NB4 (cell line): ENCODE measurements at regions not wholly inside any gene's neighbourhood (a gene's known extent, or its start where the extent isn't known, plus 50 kb on each side); places are given as distances from the start of the nearest gene placed in this dataset.

Experiments
- DNase-seq: peaks from one replicate; pipeline ENCODE4 v3.0.0; 2010; ENCODE audit warnings: low read depth
- H3K4me3 ChIP-seq: one replicate; pipeline ENCODE4 v1.5.1; 2011; ENCODE audit warnings: mild to moderate bottlenecking, low read depth, low read length, moderate library complexity
- MYC ChIP-seq: IDR thresholded peaks from 2 replicates; pipeline ENCODE4 v1.6.1; 2011; ENCODE audit warnings: low read depth, low read length
- POLR2A ChIP-seq: IDR thresholded peaks from 2 replicates; pipeline ENCODE4 v1.6.1; 2011; ENCODE audit warnings: mild to moderate bottlenecking; ENCODE audit not compliant: insufficient read length; ENCODE audit errors: extremely low read depth
- TF ChIP-seq, protein P1 (sequence below): IDR thresholded peaks from 2 replicates; pipeline ENCODE4 v1.6.1; 2011; ENCODE audit warnings: low read depth, low read length
- TF ChIP-seq, protein P2 (sequence below): IDR thresholded peaks from one replicate; pipeline ENCODE4 v1.5.1; 2012; ENCODE audit warnings: low read depth, low read length

DNA sequence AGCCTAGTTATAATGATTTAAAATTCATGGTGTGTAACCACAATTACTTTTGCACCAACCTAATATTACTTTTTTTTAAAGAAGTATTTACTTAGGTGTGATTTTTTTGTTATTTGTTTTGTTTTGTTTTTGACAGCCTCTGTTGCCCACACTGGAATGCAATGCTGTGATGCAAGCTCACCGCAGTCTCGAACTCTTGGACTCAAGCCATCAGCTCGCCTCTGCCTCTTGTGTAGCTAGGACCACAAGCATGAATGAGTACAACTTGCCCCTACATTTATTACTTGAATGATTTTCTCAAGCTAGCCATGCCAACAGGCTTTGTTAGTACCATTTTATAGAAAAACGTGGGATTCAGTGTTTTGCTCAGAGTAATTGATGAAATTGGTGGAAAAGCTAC lies 488.8 kb upstream of the CPEB2 start:
- no peak overlapping the region for H3K4me3 ChIP-seq
- no peak for DNase-seq
- TF ChIP-seq, protein P1, sequence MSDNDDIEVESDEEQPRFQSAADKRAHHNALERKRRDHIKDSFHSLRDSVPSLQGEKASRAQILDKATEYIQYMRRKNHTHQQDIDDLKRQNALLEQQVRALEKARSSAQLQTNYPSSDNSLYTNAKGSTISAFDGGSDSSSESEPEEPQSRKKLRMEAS, result no peak
- TF ChIP-seq POLR2A (no peak), MYC (no peak)

DNA sequence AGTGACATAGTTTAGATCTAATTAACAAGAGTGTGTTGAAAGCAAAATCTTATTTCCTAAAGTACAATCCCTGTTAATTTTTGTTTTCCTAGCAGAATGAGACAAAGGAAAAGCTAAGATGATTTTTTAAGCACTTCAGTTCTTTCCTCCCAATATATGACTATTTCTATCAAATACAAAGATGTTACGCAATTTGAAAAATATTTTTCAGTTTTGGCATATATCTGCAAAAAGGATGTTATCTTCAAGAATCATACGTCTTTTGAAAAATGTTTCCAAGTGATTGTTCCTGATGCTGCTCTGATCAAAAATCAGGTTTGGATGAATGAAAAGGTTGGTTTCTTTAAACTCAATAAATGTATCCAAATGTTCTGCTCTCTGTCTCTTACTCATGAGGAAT lies 486.7 kb upstream of the CPEB2 start:
- no peak for DNase-seq
- no peak overlapping the region for H3K4me3 ChIP-seq
- TF ChIP-seq MYC (no peak), POLR2A (no peak)
- TF ChIP-seq, protein P1, result no peak
- TF ChIP-seq, protein P2, sequence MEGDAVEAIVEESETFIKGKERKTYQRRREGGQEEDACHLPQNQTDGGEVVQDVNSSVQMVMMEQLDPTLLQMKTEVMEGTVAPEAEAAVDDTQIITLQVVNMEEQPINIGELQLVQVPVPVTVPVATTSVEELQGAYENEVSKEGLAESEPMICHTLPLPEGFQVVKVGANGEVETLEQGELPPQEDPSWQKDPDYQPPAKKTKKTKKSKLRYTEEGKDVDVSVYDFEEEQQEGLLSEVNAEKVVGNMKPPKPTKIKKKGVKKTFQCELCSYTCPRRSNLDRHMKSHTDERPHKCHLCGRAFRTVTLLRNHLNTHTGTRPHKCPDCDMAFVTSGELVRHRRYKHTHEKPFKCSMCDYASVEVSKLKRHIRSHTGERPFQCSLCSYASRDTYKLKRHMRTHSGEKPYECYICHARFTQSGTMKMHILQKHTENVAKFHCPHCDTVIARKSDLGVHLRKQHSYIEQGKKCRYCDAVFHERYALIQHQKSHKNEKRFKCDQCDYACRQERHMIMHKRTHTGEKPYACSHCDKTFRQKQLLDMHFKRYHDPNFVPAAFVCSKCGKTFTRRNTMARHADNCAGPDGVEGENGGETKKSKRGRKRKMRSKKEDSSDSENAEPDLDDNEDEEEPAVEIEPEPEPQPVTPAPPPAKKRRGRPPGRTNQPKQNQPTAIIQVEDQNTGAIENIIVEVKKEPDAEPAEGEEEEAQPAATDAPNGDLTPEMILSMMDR, result no peak

DNA sequence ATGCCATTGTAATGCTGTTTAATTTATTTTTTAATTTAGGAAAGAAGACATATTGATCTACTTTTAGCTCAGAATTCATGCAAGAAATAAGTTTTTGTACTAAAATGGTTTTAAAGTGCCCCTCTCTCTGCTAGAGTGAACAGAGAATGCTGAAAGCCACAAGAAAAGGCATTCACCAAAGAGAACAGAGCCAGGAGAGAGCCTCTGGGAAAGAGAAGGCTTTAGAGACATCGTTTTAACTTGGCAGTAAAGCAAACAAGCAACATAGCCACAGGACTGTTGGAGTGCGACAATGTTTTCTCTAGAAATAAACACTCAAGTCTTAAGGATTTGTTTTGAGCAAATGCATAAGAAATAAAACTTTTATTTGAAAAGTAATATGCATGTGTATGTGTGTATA lies 484.1 kb upstream of the CPEB2 start:
- no peak overlapping the region for H3K4me3 ChIP-seq
- TF ChIP-seq, protein P2, result no peak
- TF ChIP-seq POLR2A (no peak), MYC (no peak)
- TF ChIP-seq, protein P1, result no peak
- no peak for DNase-seq

DNA sequence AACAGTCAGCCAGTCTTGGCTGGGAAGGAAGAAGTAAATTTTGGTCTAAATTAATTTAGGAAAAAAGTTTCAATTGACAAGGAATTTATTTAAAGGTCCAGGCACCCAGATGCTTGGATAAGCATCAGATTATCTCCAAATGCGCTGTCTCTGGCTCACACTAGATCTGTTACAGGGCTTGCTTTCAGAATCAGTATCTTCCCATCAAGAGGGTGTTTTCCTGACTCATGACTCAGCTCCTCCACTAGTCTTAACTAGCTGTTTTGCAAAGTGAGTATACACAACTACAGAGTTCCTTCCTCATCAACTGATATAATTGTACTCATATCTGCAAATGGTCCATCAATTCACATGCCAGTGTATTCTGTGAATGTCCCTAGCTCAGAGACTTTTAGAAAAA lies 482.1 kb upstream of the CPEB2 start:
- DNase-seq, result no peak
- H3K4me3 ChIP-seq, result no peak overlapping the region
- no peak for TF ChIP-seq POLR2A

DNA sequence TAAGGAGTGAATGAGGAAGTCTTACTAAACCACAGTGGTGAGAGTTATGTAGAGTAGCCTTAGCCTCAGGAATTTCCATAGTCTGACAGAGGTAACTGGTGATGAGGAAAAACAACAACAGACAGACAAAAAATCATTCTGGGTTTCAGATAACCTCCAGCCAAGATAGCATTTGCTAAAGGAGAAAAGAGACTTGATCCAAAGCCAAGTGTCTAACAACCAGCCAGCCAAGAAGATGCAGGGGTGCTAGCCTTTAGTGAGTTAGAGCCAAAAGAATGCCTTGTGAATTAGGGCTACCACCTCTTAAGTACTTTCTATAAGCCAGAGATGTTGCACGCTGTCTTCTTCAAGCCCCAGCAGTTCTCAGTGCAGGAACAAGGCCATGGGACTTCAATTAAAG lies 478.0 kb upstream of the CPEB2 start:
- DNase-seq, result no peak
- TF ChIP-seq, protein P2, result no peak
- TF ChIP-seq MYC, result no peak
- TF ChIP-seq, protein P1, result no peak
- no peak for TF ChIP-seq POLR2A
- H3K4me3 ChIP-seq, result no peak overlapping the region

DNA sequence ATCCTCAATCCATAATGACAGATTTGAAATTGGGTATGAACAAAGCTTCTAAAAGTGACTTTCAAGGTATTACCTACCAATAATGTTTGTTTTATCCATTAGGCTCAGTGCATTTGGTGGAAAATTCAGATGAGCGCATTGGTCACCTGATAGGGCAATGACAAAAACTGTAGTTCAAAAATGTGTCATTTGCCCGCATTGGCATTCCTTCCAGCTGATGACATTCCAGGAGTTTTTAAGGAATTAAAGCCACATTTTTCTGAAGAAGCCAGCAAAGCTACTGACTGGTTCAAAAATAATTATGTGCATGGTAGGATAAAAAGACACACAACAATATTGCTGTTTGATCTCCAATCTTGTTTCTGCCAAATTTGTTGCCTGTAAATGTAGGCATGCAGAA lies 473.4 kb upstream of the CPEB2 start:
- TF ChIP-seq, protein P2, result no peak
- TF ChIP-seq MYC (no peak), POLR2A (no peak)
- TF ChIP-seq, protein P1, result no peak
- H3K4me3 ChIP-seq, result no peak overlapping the region
- no peak for DNase-seq

DNA sequence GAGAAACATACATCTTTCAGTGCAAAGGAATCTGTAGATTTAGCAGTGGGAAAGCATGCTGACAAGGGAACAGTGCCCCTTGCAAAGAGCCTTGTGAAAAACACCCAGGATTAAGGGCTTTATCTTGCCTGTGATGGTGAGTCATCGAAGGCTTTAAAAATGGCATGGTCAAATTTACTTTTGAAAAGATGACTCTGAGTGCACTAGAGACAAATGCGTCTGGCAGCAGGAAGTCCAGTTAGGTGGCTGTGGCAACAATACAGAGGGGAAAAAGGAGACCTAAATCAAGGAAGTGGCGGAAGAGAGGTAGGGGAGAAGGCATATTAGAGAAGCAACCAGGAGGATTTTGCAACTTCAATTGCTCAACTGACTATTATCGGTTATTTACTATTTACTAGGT lies 472.6 kb upstream of the CPEB2 start:
- no peak for TF ChIP-seq MYC
- TF ChIP-seq, protein P2, result no peak
- no peak for TF ChIP-seq POLR2A
- TF ChIP-seq, protein P1, result no peak
- peak; percentile 22 for DNase-seq

More for the DNA sequence above, 472.6 kb upstream of the CPEB2 start:
- no peak overlapping the region for H3K4me3 ChIP-seq
